NCI-H146 treated with DMSO at 0.1 percent for 48 hours (cell line): ENCODE measurements at regions not wholly inside any gene's neighbourhood (a gene's known extent, or its start where the extent isn't known, plus 50 kb on each side); places are given as distances from the start of the nearest gene placed in this dataset.

ENCODE experiments used
- DNase-seq: peaks from one replicate; lab custom pipeline; 2025; ENCODE audit not compliant: unreplicated experiment; lab: John Stamatoyannopoulos, UW

DNA sequence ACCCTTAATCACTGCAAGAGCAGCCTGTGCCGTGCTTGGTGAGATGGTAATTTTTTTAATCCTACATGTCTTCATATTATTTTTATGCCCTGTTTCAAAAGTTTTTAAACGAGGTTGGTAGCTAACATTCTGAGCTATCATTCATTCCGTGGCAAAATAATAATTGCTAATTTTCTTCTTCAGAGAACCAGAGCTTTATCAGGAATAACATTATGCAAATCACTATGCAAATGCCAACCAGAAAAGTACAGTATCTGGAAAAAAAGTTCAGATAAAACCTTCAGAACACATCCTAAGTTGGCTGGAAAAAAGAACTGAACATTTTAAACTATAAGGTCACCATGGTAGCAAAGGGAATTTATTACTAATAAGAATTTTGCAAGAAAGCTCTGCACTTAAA lies 165.1 kb upstream of the NABP1 start:
- no peak for DNase-seq

DNA sequence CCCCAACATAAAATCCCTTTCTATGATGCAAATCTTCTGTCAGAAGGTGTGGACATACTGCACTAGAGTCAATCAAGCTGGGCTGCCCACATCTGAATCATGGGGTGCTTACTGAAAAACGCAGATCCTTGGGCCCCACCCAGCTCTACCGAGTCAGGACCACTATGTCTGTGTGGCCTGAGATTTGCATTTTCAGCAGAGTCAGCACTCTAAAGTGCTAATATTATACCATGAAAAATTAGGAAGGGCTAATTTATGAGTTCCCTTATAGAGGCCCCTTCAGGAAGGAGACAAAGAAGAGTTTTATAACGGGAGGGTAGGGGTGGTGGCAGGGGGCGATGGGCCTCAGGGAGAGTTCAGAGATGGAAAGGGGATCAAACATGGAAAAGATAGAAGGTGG lies 163.3 kb upstream of the NABP1 start:
- DNase-seq = no peak

DNA sequence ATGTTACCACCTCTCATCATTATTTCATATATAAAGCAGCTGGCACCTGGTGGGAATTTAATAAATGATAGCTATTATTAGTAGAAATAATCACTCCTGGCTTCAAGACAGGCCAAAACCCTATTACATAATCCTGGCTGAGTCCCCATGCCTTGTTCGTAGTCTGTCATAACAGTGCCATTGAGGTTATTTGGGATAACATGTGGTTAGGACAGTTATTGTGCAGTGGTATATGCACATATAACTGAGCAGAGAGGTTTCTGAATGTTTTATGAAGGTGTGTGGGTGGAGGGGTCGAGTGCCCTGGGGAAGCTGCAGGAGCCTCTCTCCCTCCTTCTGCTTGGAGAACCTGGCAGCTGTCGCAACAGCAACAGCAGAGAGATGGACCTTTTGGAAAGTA lies 162.4 kb upstream of the NABP1 start:
- no peak for DNase-seq

DNA sequence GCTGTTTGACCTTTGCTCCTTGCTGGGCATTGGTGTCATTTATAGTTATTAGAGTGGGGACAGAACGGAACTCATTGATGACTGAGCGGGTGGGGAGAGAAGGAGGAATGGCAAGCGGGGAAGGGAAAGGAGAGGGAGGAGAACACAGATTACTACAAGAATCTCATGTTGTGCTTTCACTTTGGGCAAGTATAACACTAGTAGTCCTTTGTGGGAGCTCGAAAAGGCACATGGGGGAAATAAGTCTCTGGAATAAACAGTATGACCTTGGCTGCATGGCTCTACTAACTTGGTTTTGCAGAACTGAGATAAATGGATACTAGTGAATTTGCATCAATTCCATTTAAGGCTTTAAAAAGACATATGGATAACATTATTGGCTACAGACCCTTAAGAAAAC lies 161.7 kb upstream of the NABP1 start:
- no peak for DNase-seq

DNA sequence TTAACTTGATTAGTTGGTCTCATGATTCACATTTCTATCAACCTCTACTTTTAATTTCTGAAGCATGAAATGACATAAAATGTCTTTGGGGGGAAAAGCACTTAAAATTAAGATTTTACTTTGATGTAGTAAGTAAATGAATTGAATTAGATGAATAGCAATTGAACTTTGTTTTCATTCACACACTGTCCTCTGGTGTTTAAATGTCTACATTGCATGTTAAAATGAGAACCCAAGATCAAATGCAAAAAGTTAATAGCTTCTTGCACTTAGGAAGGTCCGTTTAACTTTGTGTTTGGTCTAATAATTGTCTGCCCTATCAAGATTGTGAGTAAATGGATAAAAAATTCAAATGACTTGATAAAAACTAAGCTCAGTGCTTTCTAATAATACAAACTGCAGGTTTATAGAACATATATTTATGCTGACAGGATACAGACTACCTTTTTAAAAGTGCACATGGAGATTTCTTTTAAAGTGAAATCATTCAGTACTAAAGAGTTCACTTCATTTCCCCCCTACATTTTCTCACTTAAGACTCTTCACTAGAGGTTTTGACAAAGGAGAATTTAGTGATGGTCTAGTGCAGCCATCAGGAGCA lies 156.2 kb upstream of the NABP1 start:
- peak; percentile 5 for DNase-seq

DNA sequence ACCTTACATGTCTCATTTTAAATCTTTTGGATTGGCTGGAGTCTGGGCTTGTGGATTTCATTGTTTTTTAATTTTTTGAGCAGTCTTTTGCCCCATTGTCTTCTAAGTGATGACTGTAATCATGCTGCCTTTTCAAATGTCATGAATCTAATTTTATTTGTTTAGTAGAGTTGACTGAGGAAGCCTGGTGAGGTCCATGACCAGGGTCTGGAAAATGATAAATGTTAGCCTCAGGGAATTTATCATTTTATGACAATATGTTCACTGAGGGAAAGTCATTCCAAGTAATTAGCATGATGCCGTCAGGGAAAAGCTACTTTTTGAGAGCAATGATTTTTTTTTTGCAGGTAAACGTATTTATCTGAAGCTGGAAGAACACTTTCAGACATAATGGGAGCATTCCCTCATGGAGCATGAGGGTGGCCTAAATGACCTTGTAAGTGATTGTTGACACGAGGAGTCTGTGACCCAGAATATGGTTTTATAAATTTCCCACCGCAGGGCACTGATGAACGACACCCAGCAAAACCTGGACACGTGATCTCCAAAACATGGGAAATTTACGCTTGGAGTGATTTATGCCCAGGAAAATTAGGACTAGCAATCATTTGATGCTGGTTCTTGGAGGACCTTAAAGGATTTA lies 155.3 kb upstream of the NABP1 start:
- peak; percentile 29 for DNase-seq

DNA sequence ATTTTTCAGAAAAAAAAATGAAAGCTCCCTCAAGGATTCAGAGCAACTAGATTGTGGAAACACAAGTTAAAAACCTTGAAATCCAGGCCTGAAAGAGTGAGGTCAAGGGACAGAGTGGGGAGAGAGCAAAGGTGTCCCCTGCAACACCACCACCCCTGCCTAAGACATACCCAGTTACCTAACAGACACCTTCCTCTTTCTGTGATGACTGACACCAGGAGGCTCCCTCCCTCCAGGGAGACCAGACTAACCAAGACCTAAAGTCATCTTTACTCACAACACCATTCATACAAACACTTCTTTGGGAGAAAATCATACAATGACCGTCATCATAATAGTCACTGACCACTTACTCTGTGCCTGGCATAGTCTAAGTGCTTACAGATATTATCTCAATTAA lies 151.8 kb upstream of the NABP1 start:
- no peak for DNase-seq

DNA sequence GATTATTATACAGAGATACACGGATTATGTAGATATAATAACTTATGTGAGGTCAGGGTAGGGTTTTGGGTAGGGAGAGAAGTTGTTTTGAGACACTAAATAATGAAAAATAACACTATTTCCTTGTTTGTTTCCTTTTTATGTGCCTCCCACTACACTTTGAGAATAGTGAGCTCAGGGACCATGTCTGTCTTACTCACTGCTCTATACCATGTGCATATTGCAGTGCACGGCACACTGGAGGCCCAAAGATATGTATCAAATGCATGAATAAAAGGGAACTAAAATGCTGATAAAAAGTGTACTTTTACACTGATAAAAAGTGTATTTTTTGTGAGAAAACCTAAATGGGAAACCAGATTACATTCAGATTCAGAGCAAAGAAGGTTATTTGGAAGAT lies 151.4 kb upstream of the NABP1 start:
- no peak for DNase-seq

DNA sequence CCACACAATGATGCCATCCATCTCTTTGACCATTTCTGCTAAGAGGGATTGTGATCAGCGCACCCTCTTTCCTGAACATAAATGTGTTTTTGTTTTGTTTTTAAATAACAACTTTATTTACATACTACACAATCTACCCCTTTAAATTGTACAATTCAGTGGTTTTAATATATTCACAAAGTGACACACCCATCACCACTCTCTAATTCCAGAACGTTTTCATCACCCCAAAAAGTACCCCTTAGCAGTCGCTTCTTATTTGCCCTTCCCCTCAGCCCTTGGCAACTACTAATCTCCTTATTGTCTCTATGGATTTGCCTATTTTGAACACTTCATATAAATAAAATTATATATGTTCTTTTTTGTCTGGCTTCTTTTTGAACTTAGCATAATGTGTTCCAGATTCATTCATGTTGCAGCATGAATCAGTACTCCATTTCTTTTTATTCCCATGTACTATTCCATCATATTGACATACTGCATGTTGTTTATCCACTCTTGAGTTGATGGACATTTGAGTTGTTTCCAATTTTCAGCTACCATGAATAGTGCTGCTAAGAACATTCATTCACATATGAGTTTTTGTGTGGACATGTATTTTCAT lies 150.9 kb upstream of the NABP1 start:
- no peak for DNase-seq

DNA sequence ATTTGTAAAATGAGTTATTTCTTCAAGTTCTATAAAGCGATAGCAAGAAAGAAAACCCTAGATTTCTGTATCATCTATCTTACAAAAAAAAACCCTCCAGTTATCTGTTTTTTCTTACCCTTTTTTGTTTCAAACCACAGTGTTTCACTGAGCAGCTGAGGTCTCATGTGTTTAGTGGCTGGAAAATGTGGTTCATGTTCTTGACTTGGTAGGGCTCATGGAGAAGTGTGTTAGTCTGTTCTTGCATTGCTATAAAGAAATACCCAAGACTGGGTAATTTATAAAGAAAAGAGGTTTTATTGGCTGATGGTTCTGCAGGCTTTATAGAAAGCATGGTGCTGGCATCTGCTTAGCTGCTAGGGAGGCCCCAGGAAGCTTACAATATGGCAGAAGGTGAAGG lies 147.3 kb upstream of the NABP1 start:
- DNase-seq = no peak

DNA sequence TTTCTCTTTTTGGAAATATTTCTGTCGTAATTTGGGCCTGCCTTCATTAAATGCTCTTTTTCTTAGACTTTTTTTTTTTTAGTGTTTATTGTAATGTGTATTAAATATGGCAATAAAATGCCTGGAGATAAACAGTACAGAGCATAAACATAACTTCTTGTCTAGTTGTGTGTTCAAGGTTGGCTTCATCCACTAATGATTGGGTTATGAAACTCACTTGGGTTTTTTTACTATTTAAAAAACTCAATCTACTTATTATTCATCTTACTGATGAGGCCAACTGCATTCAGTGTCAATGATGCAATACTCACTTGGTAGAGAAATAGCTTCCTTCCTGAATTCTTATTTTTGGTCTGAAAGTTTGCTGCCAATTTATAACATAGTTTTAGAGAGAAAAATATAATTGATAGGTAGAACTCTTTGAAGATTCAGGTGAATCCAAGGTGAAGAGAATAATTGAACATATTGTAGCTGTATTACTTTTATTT lies 144.2 kb upstream of the NABP1 start:
- no peak for DNase-seq

DNA sequence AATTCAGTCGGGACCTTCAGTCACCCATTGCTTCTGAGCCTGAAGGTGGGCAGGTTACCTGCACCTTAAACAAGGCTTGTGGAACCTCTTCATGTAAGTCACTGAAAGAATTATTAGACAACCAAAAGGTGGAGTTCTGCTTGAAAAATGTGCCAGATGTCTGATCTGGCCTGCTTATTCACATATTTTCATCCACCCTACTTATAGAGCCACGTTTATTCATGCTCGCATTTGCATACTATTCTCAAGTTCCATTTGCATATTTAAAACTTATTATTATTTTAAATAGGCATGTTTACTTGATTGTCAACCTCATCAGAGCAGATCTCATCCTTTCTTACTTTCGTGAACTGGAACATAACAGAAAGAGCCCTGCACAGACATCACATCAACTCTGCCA lies 140.0 kb upstream of the NABP1 start:
- DNase-seq = no peak

DNA sequence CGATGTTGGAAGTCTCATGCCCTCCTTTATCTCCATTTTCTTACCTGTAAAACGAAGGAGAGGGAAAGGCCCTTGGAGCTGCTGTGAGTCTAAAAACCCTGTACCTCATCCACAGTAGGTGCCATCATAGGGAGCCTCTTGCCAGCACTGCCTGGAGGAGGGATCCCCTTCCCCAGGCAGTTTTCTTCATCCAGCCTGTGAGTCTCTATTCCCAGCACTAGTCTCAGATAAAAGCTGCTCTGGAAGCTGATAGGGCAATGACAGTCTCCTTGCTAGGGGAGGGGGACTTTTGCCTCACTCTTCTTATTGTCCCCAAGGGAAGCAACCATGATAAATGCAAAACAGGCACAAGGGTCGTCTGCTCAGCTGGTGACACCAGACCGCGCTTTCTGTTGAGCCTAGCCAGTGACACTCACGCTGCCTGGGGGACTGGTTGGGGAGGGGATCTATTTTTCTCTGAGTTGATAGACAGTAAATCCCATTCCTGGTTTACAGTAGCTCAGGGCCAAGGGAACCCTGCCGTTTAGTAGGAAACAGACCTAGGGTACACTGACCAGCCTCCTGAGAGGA lies 139.5 kb upstream of the NABP1 start:
- DNase-seq = no peak

DNA sequence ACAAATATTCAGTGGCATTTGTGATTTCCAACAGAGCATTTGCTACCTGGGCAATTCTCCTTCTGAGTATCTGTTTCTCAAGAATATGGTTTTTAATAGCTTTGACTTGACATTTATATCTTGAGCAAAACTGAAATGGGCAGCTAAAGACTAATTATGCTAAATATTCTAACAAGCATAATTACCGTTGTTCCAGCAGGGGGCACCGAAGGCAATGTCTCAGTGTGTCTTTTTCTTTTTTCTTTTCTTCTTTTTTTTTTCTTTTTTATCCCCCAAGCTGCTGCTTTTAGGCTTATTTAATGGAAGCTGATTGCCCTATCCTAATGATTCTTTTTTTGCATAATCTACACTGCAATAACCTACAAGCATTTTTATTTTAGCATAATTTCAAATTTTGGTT lies 138.9 kb upstream of the NABP1 start:
- DNase-seq = no peak

DNA sequence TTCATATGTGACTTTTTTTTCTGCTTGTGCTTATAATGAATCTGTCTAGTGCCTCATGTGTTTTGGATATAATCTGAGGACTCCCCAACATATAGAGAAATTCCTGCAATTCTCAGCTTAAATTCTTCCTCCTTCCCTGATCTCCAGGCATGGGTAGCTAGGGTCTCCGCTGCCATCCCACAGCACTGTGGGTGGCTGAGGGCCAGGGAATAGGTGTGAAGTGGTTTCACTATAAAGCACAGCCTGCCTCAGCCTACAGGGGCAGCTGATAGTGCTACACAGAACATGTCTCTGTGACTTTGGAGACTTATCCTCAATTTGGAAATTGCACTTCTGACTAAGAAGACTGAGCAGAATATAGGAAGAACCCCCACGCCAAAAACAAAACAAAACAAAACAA lies 137.3 kb upstream of the NABP1 start:
- DNase-seq = no peak

DNA sequence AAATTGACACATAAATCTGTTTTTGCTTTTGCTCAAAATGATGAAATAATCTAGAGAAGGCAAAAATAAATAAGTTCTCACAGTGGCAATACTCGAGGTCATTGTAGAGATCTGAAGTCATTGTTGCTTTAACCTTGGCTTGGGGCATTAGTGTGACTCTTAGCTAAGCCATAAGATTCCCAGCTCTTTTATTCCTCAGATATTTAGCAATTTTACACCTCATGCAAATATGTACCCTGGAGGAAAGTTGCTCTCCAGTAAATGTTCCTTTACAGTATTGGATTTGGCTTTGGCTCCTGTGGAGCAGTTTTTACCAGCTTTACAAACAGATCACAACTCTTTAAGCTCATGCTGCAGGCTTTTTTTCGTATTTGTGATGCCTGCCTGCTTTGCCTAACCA lies 134.2 kb upstream of the NABP1 start:
- no peak for DNase-seq

DNA sequence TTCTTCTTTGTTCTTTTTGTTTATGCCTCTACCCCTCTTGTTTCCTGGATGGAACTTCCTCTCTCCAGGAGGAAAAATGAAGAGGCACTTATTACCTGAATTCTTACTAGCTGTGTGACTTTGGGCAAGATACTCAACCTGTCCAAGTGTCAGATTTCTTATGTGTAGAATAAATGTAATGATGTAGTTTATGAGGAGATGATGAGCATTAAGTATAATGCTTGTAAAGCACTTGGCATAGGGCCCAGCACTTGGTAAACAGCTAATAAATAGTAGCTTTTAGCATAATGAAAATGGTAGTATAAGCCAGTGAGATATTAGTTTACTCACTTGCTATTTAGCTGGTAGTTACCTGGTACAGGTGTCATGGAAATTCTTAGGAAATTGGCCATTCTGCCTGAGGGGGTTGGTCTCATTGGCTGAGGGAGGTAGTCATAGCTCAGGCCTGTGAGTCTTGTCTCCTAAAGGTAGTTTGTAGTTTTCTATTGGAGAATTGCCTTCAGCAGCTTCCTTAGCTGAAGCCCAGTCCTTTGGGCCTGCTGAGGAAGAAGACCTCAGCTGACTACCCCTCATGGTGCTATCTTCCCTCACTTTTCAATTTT lies 133.4 kb upstream of the NABP1 start:
- DNase-seq = no peak

DNA sequence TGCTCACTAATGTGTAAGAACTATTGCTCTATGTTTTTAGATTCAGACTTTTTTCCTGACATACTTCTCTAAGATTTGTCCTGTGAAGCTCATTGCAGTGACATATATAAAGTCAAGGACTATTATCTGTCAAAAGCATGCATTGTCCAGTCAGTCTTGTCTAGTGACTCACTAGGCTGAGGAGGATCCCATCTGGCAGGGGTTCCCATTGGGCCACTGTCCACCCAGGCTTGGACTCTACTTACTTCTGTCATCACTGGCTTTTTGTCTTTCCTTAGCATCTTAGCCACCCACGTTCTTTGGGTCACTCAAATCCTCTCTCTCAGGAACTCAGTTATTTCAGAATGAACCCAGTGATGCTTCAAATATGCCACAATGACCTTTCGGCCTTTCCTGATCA lies 132.6 kb upstream of the NABP1 start:
- DNase-seq = no peak

DNA sequence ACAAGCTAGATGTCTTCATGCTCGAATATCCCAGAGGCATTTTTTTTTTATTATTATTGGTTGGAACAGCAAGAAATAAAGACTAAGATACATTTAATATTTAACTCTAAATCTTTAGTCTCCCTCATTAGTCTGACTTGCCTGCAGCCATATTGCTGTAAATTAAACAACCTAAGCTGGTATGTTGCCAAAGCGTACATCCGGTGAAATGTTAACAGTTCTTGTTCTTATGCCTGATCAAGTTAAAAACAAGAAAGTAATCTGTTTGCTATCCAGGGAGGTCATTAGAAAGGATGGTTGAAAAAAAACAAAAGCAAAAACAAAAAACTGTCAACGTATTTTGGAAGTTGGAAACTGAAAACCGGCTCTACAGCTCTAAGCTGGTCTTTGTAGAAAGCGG lies 125.9 kb upstream of the NABP1 start:
- no peak for DNase-seq

DNA sequence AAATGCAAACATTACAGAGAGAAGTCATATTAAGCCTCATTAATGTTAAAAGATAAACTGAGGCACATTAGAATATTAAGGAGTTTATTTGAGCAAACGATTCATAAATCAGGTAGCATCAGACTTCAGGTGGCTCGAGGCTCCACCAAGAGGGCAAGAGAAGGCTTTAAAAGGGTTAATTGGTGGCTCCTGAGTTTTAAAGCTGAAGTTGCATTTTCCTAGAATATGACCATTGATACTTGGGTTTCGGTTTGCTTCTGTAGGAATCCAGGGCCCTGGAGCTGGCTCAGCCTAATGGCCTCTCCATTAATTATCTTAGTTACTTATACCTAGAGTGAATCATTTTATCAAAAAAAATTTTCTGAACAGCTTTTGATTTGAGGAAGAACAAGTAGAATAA lies 123.7 kb upstream of the NABP1 start:
- no peak for DNase-seq

DNA sequence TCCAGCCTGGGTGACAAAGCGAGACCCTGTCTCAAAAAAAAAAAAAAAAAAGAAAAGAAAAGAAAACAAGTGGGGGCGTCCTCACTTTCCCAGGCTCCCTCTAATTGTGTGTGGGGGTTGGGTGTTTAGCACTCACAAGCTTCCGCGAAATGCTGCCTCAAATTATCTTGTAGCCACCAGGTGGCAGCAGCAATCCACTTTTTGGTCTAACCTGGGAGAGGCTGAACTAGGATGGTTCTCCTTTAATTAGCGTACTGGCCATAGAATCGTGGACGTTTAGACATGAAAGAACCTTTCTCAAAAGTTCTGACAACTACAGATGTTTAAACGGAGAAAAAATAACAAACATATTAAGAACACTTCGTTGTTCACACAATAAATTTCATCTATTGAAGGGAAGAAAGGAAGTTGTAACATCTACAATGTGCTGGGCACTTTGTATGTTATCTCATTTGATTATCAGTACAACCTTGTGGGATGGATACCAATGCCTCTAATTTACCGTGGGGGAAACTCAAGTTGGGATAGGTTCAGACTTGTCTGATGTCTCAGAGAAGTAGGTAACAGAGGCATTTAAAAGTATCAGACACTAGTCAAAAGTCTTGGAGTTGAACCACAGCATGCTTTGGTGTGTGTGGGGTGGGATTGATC lies 122.7 kb upstream of the NABP1 start:
- DNase-seq = peak; percentile 35

DNA sequence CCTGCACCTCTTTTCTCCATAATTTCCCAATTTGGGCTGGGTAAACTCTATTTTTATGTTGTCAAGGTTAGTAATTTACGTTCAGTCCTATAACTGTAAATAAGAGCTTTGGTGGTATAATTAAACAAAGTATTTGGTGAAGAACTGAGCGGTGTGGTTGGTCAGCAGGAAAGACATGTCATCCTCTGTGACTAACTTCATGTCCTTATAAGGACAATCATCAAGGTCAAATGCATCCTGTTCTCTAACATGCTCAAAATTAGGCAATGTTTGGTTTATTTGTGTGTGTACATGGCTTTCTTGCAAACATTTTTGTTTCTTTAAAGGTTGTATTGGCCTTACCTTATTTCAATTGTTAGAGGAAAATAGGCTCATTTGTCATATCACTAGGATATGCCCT lies 121.5 kb upstream of the NABP1 start:
- DNase-seq = no peak
